ENCODE measurements at regions not wholly inside any gene's neighbourhood (a gene's known extent, or its start where the extent isn't known, plus 50 kb on each side); places are given as distances from the start of the nearest gene placed in this dataset.

GRCh38 chr6:44011350-44011920, 115.8 kb downstream of the MRPL14 start:
- peaks cover 5% of the 10 kb centered on the region for H3K27me3 ChIP-seq (ENCODE audit: control insufficient read depth, insufficient read depth, low read length)
- no peak overlapping the region for H3K4me3 ChIP-seq (ENCODE audit: low read length)
- H3K27ac ChIP-seq (ENCODE audit: low read length) = no peak overlapping the region
- H3K36me3 ChIP-seq (ENCODE audit: control insufficient read depth, insufficient read depth, low read length) = no peaks in the 10 kb centered on the region
- peaks cover 15% of the 10 kb centered on the region for H3K4me1 ChIP-seq (ENCODE audit: control insufficient read depth, insufficient read depth, low read length)
- 83% methylated on average over 1 of the region's 2 CpGs for WGBS (ENCODE audit: insufficient coverage)
- peak; percentile 52 for DNase-seq
- no peaks in the 10 kb centered on the region for H3K9me3 ChIP-seq (replicated peaks; ENCODE audit: control insufficient read depth, low read depth, low read length)

GRCh38 chr6:44010411-44011349, 116.6 kb downstream of the MRPL14 start:
- WGBS (ENCODE audit: insufficient coverage) = 48% methylated on average over 8 of the region's 11 CpGs
- Histone ChIP-seq H3K9me3 (replicated peaks; ENCODE audit: control insufficient read depth, low read depth, low read length) (no peaks in the 10 kb centered on the region), H3K27ac (ENCODE audit: low read length) (no peak overlapping the region), H3K27me3 (ENCODE audit: control insufficient read depth, insufficient read depth, low read length) (peaks cover 5% of the 10 kb centered on the region), H3K4me1 (ENCODE audit: control insufficient read depth, insufficient read depth, low read length) (peaks cover 15% of the 10 kb centered on the region), H3K36me3 (ENCODE audit: control insufficient read depth, insufficient read depth, low read length) (no peaks in the 10 kb centered on the region), H3K4me3 (ENCODE audit: low read length) (no peak overlapping the region)
- DNase-seq = no peak

GRCh38 chr6:44009425-44010321, 117.6 kb downstream of the MRPL14 start:
- Histone ChIP-seq H3K4me1 (ENCODE audit: control insufficient read depth, insufficient read depth, low read length) (peaks cover 25% of the 10 kb centered on the region), H3K27ac (ENCODE audit: low read length) (no peak overlapping the region), H3K9me3 (replicated peaks; ENCODE audit: control insufficient read depth, low read depth, low read length) (no peaks in the 10 kb centered on the region), H3K36me3 (ENCODE audit: control insufficient read depth, insufficient read depth, low read length) (no peaks in the 10 kb centered on the region), H3K27me3 (ENCODE audit: control insufficient read depth, insufficient read depth, low read length) (peaks cover 13% of the 10 kb centered on the region), H3K4me3 (ENCODE audit: low read length) (no peak overlapping the region)
- DNase-seq = no peak
- 53% methylated on average over 7 of the region's 11 CpGs for WGBS (ENCODE audit: insufficient coverage)

- WGBS (ENCODE audit: insufficient coverage) = 84% methylated on average over 5 of the region's 8 CpGs
- DNase-seq = no peak
- Histone ChIP-seq H3K27me3 (ENCODE audit: control insufficient read depth, insufficient read depth, low read length) (peaks cover 20% of the 10 kb centered on the region), H3K36me3 (ENCODE audit: control insufficient read depth, insufficient read depth, low read length) (no peaks in the 10 kb centered on the region), H3K9me3 (replicated peaks; ENCODE audit: control insufficient read depth, low read depth, low read length) (no peaks in the 10 kb centered on the region), H3K4me1 (ENCODE audit: control insufficient read depth, insufficient read depth, low read length) (peaks cover 32% of the 10 kb centered on the region), H3K4me3 (ENCODE audit: low read length) (no peak overlapping the region), H3K27ac (ENCODE audit: low read length) (no peak overlapping the region)
Measured at GRCh38 chr6:44008821-44009370, 118.4 kb downstream of the MRPL14 start.

GRCh38 chr6:44007818-44008621, 119.2 kb downstream of the MRPL14 start:
- Histone ChIP-seq H3K9me3 (replicated peaks; ENCODE audit: control insufficient read depth, low read depth, low read length) (no peaks in the 10 kb centered on the region), H3K4me1 (ENCODE audit: control insufficient read depth, insufficient read depth, low read length) (peaks cover 41% of the 10 kb centered on the region), H3K27ac (ENCODE audit: low read length) (no peak overlapping the region), H3K27me3 (ENCODE audit: control insufficient read depth, insufficient read depth, low read length) (peaks cover 29% of the 10 kb centered on the region), H3K4me3 (ENCODE audit: low read length) (no peak overlapping the region), H3K36me3 (ENCODE audit: control insufficient read depth, insufficient read depth, low read length) (no peaks in the 10 kb centered on the region)
- WGBS (ENCODE audit: insufficient coverage) = 67% methylated on average over 10 of the region's 13 CpGs
- DNase-seq = no peak

GRCh38 chr6:44006872-44007303, 120.4 kb downstream of the MRPL14 start:
- H3K27me3 ChIP-seq (ENCODE audit: control insufficient read depth, insufficient read depth, low read length) = peaks cover 39% of the 10 kb centered on the region
- H3K36me3 ChIP-seq (ENCODE audit: control insufficient read depth, insufficient read depth, low read length) = no peaks in the 10 kb centered on the region
- H3K27ac ChIP-seq (ENCODE audit: low read length) = no peak overlapping the region
- peaks cover 52% of the 10 kb centered on the region for H3K4me1 ChIP-seq (ENCODE audit: control insufficient read depth, insufficient read depth, low read length)
- 83% methylated on average over 4 of the region's 6 CpGs for WGBS (ENCODE audit: insufficient coverage)
- no peak for DNase-seq
- H3K4me3 ChIP-seq (ENCODE audit: low read length) = no peak overlapping the region
- H3K9me3 ChIP-seq (replicated peaks; ENCODE audit: control insufficient read depth, low read depth, low read length) = no peaks in the 10 kb centered on the region

- Histone ChIP-seq H3K4me1 (ENCODE audit: control insufficient read depth, insufficient read depth, low read length) (peaks cover 56% of the 10 kb centered on the region), H3K27me3 (ENCODE audit: control insufficient read depth, insufficient read depth, low read length) (peaks cover 45% of the 10 kb centered on the region), H3K27ac (ENCODE audit: low read length) (no peak overlapping the region), H3K36me3 (ENCODE audit: control insufficient read depth, insufficient read depth, low read length) (no peaks in the 10 kb centered on the region), H3K9me3 (replicated peaks; ENCODE audit: control insufficient read depth, low read depth, low read length) (no peaks in the 10 kb centered on the region), H3K4me3 (ENCODE audit: low read length) (no peak overlapping the region)
- 65% methylated on average over 4 of the region's 7 CpGs for WGBS (ENCODE audit: insufficient coverage)
- no peak for DNase-seq
Measured at GRCh38 chr6:44006123-44006871, 121.0 kb downstream of the MRPL14 start.

GRCh38 chr6:44005507-44005903, 121.7 kb downstream of the MRPL14 start:
- Histone ChIP-seq H3K27ac (ENCODE audit: low read length) (no peak overlapping the region), H3K9me3 (replicated peaks; ENCODE audit: control insufficient read depth, low read depth, low read length) (no peaks in the 10 kb centered on the region), H3K36me3 (ENCODE audit: control insufficient read depth, insufficient read depth, low read length) (no peaks in the 10 kb centered on the region), H3K27me3 (ENCODE audit: control insufficient read depth, insufficient read depth, low read length) (peaks cover 53% of the 10 kb centered on the region), H3K4me1 (ENCODE audit: control insufficient read depth, insufficient read depth, low read length) (peaks cover 56% of the 10 kb centered on the region), H3K4me3 (ENCODE audit: low read length) (no peak overlapping the region)
- WGBS (ENCODE audit: insufficient coverage) = 69% methylated on average over 2 of the region's 3 CpGs
- no peak for DNase-seq

Data from muscle of leg (tissue), 3 donors.